HEK293T (cell line): ENCODE measurements at regions not wholly inside any gene's neighbourhood (a gene's known extent, or its start where the extent isn't known, plus 50 kb on each side); places are given as distances from the start of the nearest gene placed in this dataset.

Source experiments
- CTCF ChIA-PET: fragments of 350-600 bp; formaldehyde crosslinking; extraction: SDS; loops from one replicate; lab custom pipeline; 2021; ENCODE audit warnings: antibody characterized with exemption, inconsistent platforms; lab: Yijun Ruan, JAX
- POLR2A ChIA-PET: fragments of 350-600 bp; formaldehyde crosslinking; extraction: SDS; loops from one replicate; lab custom pipeline; 2020; ENCODE audit warnings: antibody characterized with exemption, inconsistent platforms; lab: Yijun Ruan, JAX
- DNase-seq: peaks from one replicate; pipeline ENCODE4 v3.0.0; 2012; ENCODE audit warnings: mixed read lengths; ENCODE audit errors: extremely low spot score
- CTBP1 ChIP-seq: fragments of 450-650 bp; IDR thresholded peaks from 2 replicates; pipeline ENCODE4 v1.6.1; 2016; ENCODE audit warnings: borderline replicate concordance
- FOXA1 ChIP-seq: fragments of 450-650 bp; IDR thresholded peaks from 2 replicates; pipeline ENCODE4 v1.6.1; 2016; ENCODE audit warnings: mild to moderate bottlenecking
- HDGF ChIP-seq: fragments of 450-650 bp; IDR thresholded peaks from 2 replicates; pipeline ENCODE4 v1.6.1; 2017; ENCODE audit warnings: antibody characterized with exemption, borderline replicate concordance
- LEF1 ChIP-seq: fragments of 450-650 bp; IDR thresholded peaks from 2 replicates; pipeline ENCODE4 v1.6.1; 2017; ENCODE audit warnings: mild to moderate bottlenecking, borderline replicate concordance
- NFRKB ChIP-seq: fragments of 450-650 bp; IDR thresholded peaks from 2 replicates; pipeline ENCODE4 v1.6.1; 2016; ENCODE audit warnings: mild to moderate bottlenecking, moderate library complexity
- PKNOX1 ChIP-seq: fragments of 450-650 bp; IDR thresholded peaks from 2 replicates; pipeline ENCODE4 v1.6.1; 2016
- SP1 ChIP-seq: fragments of 450-650 bp; IDR thresholded peaks from 2 replicates; pipeline ENCODE4 v1.6.1; 2017
- SUZ12 ChIP-seq: fragments of 450-650 bp; IDR thresholded peaks from 2 replicates; pipeline ENCODE4 v1.6.1; 2016; ENCODE audit warnings: mild to moderate bottlenecking

- POLR2A ChIA-PET, result interaction anchor here (0.7 kb wide), 1 partner anchor 26 kb away, joined by 3 read pairs; no protein-coding TSS in a partner anchor
- TF ChIP-seq LEF1, result no peak
- TF ChIP-seq CTBP1, result no peak
- no peak for TF ChIP-seq PKNOX1
- TF ChIP-seq NFRKB, result no peak
- TF ChIP-seq SUZ12, result no peak
- no peak for TF ChIP-seq SP1
- TF ChIP-seq FOXA1, result no peak
- TF ChIP-seq HDGF, result no peak
- CTCF ChIA-PET, result no interaction called here
- DNase-seq, result no peak
These were observed 50.2 kb upstream of the THBS1 start for GRCh38 chr15:39530480-39531342.
